ENCODE measurements at regions not wholly inside any gene's neighbourhood (a gene's known extent, or its start where the extent isn't known, plus 50 kb on each side); places are given as distances from the start of the nearest gene placed in this dataset.
A peak's percentile ranks its signal among the peaks of the same experiment; 100 is the strongest.
"Not testable (repeated sequence)": the region's sequence is repeated elsewhere in the genome, so short reads cannot be mapped to it uniquely, and the experiment has no call there.

DNA sequence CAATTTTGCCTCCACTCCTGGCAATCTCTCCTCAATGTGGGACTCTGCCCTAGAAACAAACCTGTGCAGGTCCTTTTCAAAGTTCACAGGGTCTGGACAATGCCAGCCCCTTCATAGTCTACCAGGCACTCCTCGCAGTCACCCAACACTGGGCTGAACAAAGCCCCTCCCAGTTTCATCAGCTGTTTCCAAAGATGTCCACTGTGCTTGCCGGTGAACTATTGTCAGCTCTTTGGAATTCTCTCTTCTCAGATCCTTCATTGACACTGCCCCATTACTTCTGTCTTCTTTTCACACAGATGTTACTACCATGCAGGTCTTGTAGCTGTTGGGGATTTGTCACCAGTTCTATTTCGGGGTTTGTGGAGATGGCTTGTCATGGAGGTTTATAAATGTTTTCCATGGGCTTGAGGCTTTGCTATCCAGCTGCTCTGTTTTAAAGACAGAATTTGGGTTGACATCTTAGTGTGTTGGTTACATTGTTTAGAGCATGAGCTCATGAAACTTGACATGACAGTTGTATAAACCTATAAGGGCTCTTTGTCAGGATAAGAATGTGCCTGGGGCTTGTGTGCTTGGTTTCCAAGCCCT, 77.3 kb upstream of the DHRS4 start:
- H3K27me3 ChIP-seq (ENCODE audit: control insufficient read depth, insufficient read depth, low read length), result no peaks in the 10 kb centered on the region
- no peaks in the 10 kb centered on the region for H3K4me1 ChIP-seq (ENCODE audit: control insufficient read depth, insufficient read depth, low read length)
- no peak for DNase-seq
- no peaks in the 10 kb centered on the region for H3K9me3 ChIP-seq (ENCODE audit: control insufficient read depth, low read depth, low read length)
- no peak overlapping the region for H3K27ac ChIP-seq (ENCODE audit: low read length)
- WGBS (ENCODE audit: insufficient coverage, low lambda C conversion rate), result no CpG with 5 or more reads among the region's 3 CpGs
- H3K36me3 ChIP-seq (ENCODE audit: control insufficient read depth, insufficient read depth, low read length), result no peaks in the 10 kb centered on the region
- no peak overlapping the region for H3K4me3 ChIP-seq (ENCODE audit: low read length)

DNA sequence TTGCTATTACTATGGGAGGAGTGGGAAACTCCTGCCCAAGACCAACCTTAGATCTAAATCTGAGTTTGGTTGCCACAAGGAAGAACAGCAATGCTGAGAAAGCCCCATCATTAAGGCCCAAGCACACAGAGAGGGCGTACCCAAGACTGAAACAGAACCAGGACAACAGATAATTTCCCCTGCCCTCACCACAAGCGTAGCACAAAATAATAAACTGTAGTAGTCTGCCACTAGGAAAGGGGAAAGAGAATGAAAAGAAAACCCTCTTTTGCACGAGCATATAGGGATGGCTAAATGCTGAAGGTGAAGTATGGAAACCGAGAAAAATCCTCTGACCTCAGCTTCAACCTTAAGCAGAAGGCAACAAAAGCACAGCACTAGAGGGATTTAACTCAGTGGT, 76.5 kb upstream of the DHRS4 start:
- H3K27ac ChIP-seq (ENCODE audit: low read length), result no peak overlapping the region
- no peaks in the 10 kb centered on the region for H3K27me3 ChIP-seq (ENCODE audit: control insufficient read depth, insufficient read depth, low read length)
- DNase-seq, result no peak
- H3K4me3 ChIP-seq (ENCODE audit: low read length), result no peak overlapping the region
- WGBS (ENCODE audit: insufficient coverage, low lambda C conversion rate), result 100% methylated on average over 1 of the region's 4 CpGs
- H3K9me3 ChIP-seq (ENCODE audit: control insufficient read depth, low read depth, low read length), result no peaks in the 10 kb centered on the region
- no peaks in the 10 kb centered on the region for H3K4me1 ChIP-seq (ENCODE audit: control insufficient read depth, insufficient read depth, low read length)
- H3K36me3 ChIP-seq (ENCODE audit: control insufficient read depth, insufficient read depth, low read length), result no peaks in the 10 kb centered on the region

DNA sequence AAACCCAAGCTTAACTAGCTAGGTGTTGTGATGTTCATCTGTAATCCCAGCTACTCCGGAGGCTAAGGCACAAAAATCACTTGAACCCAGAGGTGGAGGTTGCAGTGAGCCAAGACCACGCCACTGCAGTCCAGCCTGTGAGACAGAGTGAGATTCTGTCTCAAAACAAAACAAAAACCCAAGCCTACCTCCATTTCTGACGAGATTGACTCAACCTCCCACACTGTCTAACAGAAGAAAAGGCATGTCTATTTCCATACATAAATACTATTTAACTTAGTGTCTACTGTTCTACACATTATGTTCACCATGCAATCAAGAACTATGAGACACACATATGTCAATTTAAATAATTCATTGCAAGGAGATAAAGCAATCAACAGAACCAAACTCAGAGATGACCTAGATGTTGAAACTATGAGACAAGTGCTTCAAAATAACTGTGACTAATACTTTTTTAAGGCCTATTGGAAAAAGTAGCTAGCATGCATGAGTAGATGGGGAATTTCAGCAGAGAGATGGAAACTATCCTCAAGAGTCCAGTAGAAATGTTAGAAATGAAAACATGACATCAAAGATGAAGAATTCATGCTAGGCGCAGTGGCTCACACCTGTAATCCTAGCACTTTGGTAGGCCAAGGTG, 75.9 kb upstream of the DHRS4 start:
- Histone ChIP-seq H3K9me3 (ENCODE audit: control insufficient read depth, low read depth, low read length) (no peaks in the 10 kb centered on the region), H3K27ac (ENCODE audit: low read length) (no peak overlapping the region), H3K4me1 (ENCODE audit: control insufficient read depth, insufficient read depth, low read length) (no peaks in the 10 kb centered on the region), H3K36me3 (ENCODE audit: control insufficient read depth, insufficient read depth, low read length) (no peaks in the 10 kb centered on the region), H3K4me3 (ENCODE audit: low read length) (no peak overlapping the region), H3K27me3 (ENCODE audit: control insufficient read depth, insufficient read depth, low read length) (no peaks in the 10 kb centered on the region)
- WGBS (ENCODE audit: insufficient coverage, low lambda C conversion rate), result no CpG with 5 or more reads among the region's 4 CpGs
- DNase-seq, result no peak

DNA sequence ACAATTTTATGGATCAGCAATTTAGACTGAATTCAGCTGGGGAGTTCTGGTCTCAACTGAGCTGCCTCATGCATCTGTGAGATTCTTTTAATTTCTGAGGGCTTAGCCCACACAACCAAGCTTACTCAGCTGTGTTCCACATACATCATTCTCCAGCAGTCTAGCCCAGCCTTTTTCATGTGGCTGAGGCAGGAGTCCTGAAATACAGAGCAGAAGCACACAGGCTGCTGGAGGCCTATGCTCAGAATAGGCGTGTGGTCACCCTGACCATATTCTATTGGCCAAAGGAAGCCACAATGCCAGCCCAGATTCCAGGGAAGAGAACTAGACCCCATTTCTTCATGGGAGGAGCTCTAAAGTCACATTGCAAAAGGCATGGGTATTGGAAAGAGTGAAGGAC, 72.3 kb upstream of the DHRS4 start:
- DNase-seq, result no peak
- Histone ChIP-seq H3K27ac (ENCODE audit: low read length) (no peak overlapping the region), H3K27me3 (ENCODE audit: control insufficient read depth, insufficient read depth, low read length) (no peaks in the 10 kb centered on the region), H3K4me1 (ENCODE audit: control insufficient read depth, insufficient read depth, low read length) (peaks cover 3% of the 10 kb centered on the region), H3K36me3 (ENCODE audit: control insufficient read depth, insufficient read depth, low read length) (no peaks in the 10 kb centered on the region), H3K9me3 (ENCODE audit: control insufficient read depth, low read depth, low read length) (no peaks in the 10 kb centered on the region), H3K4me3 (ENCODE audit: low read length) (no peak overlapping the region)
- no CpG with 5 or more reads among the region's 1 CpG for WGBS (ENCODE audit: insufficient coverage, low lambda C conversion rate)

DNA sequence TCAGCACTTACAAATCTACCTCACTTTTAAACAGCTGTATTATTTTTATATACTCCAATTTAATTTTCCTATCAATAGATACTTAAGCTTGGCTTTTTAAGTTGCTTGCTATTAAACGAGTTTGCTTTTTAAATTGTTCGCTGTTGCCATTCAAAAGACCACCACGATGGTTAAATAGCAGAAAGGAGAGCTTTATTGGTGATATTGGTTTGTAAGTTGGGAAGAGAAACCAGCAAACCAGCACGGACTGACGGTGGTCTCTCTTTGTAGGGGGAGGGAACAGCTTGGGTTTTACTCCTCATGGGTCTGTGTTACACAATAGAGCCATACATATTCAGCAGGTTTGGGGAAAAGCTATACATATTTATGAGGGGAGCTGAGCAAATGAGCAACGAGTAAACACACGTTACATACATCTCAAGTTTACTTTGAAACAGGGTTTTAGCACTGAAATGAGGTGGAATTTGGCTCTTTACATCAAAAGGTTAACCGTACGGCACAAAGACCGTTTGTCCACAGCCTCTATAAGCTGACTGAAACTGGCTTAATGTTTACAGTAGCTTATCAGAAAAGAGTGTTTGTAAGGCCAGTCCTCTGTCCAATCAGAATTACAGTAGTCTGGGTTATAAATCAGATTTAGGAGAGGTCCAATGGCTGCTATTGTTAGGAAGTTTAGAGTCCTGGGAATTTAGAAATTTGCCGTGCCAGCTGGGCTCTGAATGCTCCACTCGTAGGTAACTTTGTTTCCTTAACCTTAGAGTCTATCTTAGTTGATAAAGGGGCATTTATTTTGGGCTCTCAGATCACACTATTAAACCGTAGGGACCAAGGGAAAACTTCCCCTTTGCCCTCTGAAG, 69.7 kb upstream of the DHRS4 start:
- DNase-seq, result peak in 1 of 2 donors; percentile 78
- WGBS (ENCODE audit: insufficient coverage, low lambda C conversion rate), result 49% methylated on average over 4 of the region's 13 CpGs
- no peaks in the 10 kb centered on the region for H3K27me3 ChIP-seq (ENCODE audit: control insufficient read depth, insufficient read depth, low read length)
- H3K4me3 ChIP-seq (ENCODE audit: low read length), result no peak overlapping the region
- peaks cover 6% of the 10 kb centered on the region for H3K9me3 ChIP-seq (ENCODE audit: control insufficient read depth, low read depth, low read length)
- H3K4me1 ChIP-seq (ENCODE audit: control insufficient read depth, insufficient read depth, low read length), result peaks cover 3% of the 10 kb centered on the region
- no peak overlapping the region for H3K27ac ChIP-seq (ENCODE audit: low read length)
- H3K36me3 ChIP-seq (ENCODE audit: control insufficient read depth, insufficient read depth, low read length), result no peaks in the 10 kb centered on the region

DNA sequence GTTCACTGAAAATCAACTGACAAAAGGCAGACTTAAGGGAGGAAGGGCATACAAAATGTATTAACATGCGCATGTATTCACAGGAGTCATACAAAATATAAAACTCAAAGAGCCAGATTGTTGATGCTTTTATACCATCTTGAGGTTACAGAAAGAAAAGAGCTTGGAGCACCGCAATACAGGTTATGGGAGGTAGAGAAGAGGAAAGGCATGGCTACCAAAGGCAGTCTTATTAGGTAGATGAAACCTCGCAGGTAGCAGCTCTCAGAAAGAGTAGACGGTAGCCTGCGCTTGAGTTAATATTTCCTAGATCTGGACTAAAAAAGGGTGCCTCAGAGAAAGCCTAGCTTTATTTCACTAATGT, 69.0 kb upstream of the DHRS4 start:
- whole genome bisulfite sequencing (ENCODE audit: insufficient coverage, low lambda C conversion rate), result 60% methylated on average over 1 of the region's 5 CpGs
- Histone ChIP-seq H3K4me1 (ENCODE audit: control insufficient read depth, insufficient read depth, low read length) (peaks cover 3% of the 10 kb centered on the region), H3K4me3 (ENCODE audit: low read length) (no peak overlapping the region), H3K27ac (ENCODE audit: low read length) (no peak overlapping the region), H3K36me3 (ENCODE audit: control insufficient read depth, insufficient read depth, low read length) (no peaks in the 10 kb centered on the region), H3K27me3 (ENCODE audit: control insufficient read depth, insufficient read depth, low read length) (no peaks in the 10 kb centered on the region), H3K9me3 (ENCODE audit: control insufficient read depth, low read depth, low read length) (peaks cover 6% of the 10 kb centered on the region)
- DNase-seq, result no peak

DNA sequence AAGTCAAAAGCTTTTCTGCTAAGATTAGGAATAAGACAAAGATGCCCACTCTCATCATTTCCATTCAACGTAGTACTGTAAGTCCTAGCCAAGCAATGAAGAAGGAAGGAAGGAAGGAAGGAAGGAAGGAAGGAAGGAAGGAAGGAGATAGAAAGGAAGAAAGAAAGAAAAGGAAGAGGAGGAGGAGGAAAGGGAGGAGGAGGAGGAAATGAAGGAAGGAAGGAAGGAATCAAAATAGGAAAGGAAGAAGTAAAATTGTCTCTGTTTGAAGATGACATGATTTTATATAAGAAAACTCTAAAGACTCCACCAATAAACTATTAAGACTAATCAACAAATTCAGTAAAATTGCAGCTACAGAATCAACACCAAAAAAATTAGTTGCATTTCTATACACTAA, 66.0 kb upstream of the DHRS4 start:
- DNase-seq, result no peak
- no peak overlapping the region for H3K27ac ChIP-seq (ENCODE audit: low read length)
- WGBS (ENCODE audit: insufficient coverage, low lambda C conversion rate), result 83% methylated on average over 1 of the region's 1 CpG

DNA sequence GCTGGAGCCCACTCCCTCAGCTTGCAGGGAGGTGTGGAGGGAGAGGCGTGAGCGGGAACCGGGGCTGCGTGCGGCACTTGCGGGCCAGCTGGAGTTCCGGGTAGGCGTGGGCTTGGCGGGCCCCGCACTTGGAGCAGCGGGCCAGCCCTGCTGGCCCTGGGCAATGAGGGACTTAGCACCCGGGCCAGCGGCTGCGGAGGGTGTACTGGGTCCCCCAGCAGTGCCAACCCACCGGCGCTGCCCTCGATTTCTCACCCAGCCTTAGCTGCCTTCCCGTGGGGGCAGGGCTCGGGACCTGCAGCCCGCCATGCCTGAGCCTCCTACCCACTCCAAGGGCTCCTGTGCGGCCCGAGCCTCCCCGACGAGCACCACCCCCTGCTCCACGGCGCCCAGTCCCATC, 61.9 kb upstream of the DHRS4 start:
- H3K4me1 ChIP-seq (ENCODE audit: control insufficient read depth, insufficient read depth, low read length); H3K36me3 ChIP-seq (ENCODE audit: control insufficient read depth, insufficient read depth, low read length); H3K27me3 ChIP-seq (ENCODE audit: control insufficient read depth, insufficient read depth, low read length); H3K27ac ChIP-seq (ENCODE audit: low read length); H3K4me3 ChIP-seq (ENCODE audit: low read length); H3K9me3 ChIP-seq (ENCODE audit: control insufficient read depth, low read depth, low read length); DNase-seq: not testable (repeated sequence)
- no CpG with 5 or more reads among the region's 26 CpGs for WGBS (ENCODE audit: insufficient coverage, low lambda C conversion rate)

More for the DNA sequence above, 66.0 kb upstream of the DHRS4 start:
- Histone ChIP-seq H3K9me3 (ENCODE audit: control insufficient read depth, low read depth, low read length) (peaks cover 6% of the 10 kb centered on the region), H3K36me3 (ENCODE audit: control insufficient read depth, insufficient read depth, low read length) (no peaks in the 10 kb centered on the region), H3K27me3 (ENCODE audit: control insufficient read depth, insufficient read depth, low read length) (no peaks in the 10 kb centered on the region), H3K4me3 (ENCODE audit: low read length) (no peak overlapping the region), H3K4me1 (ENCODE audit: control insufficient read depth, insufficient read depth, low read length) (peaks cover 3% of the 10 kb centered on the region)

DNA sequence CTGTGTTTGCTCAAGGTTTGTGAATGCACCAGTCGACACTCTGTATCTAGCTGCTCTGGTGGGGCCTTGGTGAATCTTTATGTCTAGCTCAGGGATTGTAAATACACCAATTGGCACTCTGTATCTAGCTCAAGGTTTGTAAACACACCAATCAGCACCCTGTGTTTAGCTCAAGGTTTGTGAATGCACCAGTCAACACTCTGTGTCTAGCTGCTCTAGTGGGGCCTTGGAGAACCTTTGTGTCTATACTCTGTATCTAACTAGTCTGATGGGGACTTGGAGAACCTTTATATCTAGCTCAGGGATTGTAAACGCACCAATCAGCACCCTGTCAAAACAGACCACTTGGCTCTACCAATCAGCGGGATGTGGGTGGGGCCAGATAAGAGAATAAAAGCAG, 61.3 kb upstream of the DHRS4 start:
- not testable (repeated sequence) for H3K27me3 ChIP-seq (ENCODE audit: control insufficient read depth, insufficient read depth, low read length); H3K27ac ChIP-seq (ENCODE audit: low read length); H3K4me1 ChIP-seq (ENCODE audit: control insufficient read depth, insufficient read depth, low read length); H3K36me3 ChIP-seq (ENCODE audit: control insufficient read depth, insufficient read depth, low read length); H3K9me3 ChIP-seq (ENCODE audit: control insufficient read depth, low read depth, low read length); H3K4me3 ChIP-seq (ENCODE audit: low read length); DNase-seq
- no CpG with 5 or more reads among the region's 3 CpGs for WGBS (ENCODE audit: insufficient coverage, low lambda C conversion rate)

DNA sequence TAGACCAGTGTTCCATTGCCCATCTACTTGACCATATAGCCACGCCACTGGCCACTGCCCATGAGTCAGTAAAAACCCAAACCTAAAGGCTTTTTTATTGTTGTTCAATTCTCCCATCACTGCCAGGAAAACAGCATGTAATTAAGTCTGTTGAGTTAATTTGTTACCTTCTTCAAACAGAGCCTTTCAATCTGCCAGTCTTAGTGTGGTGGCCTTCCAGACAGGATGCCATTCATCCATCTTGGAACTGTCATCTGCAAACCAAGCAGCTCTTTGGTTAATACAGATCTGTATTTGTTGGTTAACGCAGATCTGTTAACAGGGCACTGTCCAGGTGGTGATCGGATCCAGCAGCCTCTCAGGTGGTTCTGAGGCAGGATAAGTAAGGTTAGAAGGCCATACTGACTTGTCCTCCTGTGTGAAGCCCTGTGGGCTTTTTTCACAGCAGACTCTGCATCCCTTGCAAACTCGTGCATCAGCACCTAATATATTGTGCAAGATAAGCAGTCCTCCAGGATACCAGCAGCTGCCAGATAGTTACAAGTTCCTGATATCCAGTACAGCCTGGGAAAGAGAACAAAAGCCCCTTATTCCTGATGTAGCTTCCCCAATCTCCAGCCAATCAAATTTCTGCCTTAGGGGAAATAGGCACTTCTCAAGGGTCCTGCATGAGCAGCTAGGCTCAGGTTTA, 59.1 kb upstream of the DHRS4 start:
- Histone ChIP-seq H3K36me3 (ENCODE audit: control insufficient read depth, insufficient read depth, low read length) (no peaks in the 10 kb centered on the region), H3K4me1 (ENCODE audit: control insufficient read depth, insufficient read depth, low read length) (no peaks in the 10 kb centered on the region), H3K4me3 (ENCODE audit: low read length) (no peak overlapping the region), H3K27me3 (ENCODE audit: control insufficient read depth, insufficient read depth, low read length) (no peaks in the 10 kb centered on the region), H3K9me3 (ENCODE audit: control insufficient read depth, low read depth, low read length) (peaks cover 10% of the 10 kb centered on the region), H3K27ac (ENCODE audit: low read length) (no peak overlapping the region)
- no CpG with 5 or more reads among the region's 4 CpGs for WGBS (ENCODE audit: insufficient coverage, low lambda C conversion rate)
- peak in 1 of 2 donors; percentile 8 for DNase-seq

Measured in large intestine (tissue), 3 donors.